ENCODE measurements at regions not wholly inside any gene's neighbourhood (a gene's known extent, or its start where the extent isn't known, plus 50 kb on each side); places are given as distances from the start of the nearest gene placed in this dataset.

GRCh38 chr5:12237837-12238575 is 333.8 kb upstream of the CTNND2 start (continued):
- TF ChIP-seq CHD7 (IDR thresholded peaks at IDR 0.05; ENCODE audit: insufficient replicate concordance, low read length) (peak; percentile 91), NANOG (IDR thresholded peaks at IDR 0.05; ENCODE audit: insufficient read depth, low read depth, low read length, poor library complexity, severe bottlenecking) (peak; percentile 70)

Measured in H1 (cell line).